B cell (primary cell): ENCODE measurements at regions not wholly inside any gene's neighbourhood (a gene's known extent, or its start where the extent isn't known, plus 50 kb on each side); places are given as distances from the start of the nearest gene placed in this dataset.

Source experiments
- ATAC-seq: fragments of 200-7000 bp; cut with Tn5 transposase; one replicate; pipeline ENCODE4 v1.10.0; 2021; ENCODE audit warnings: low read depth, mild to moderate bottlenecking, moderate number of reproducible peaks, moderate library complexity
- CTCF ChIA-PET: fragments of 350-600 bp; sonication (Branson Sonifier 250); formaldehyde crosslinking; loops from one replicate; lab custom pipeline; 2021; ENCODE audit warnings: antibody characterized with exemption, inconsistent platforms; lab: Charles Lee
- POLR2A ChIA-PET: fragments of 350-600 bp; sonication (Branson Sonifier 250); formaldehyde crosslinking; loops from one replicate; lab custom pipeline; 2021; ENCODE audit warnings: antibody characterized with exemption; lab: Charles Lee
- DNase-seq: peaks from one replicate; pipeline ENCODE4 v3.0.0; 2013
- H2AFZ ChIP-seq: 2 replicates; pipeline ENCODE4 v1.6.1; 2012; ENCODE audit warnings: mild to moderate bottlenecking, low read depth, low read length; ENCODE audit not compliant: insufficient read depth, poor library complexity, severe bottlenecking
- H3K27ac ChIP-seq, 2 donors: 1 replicate in 1 of 2; 2 replicates in 1 of 2; pipeline ENCODE4 v1.5.1; 2012 to 2013; ENCODE audit warnings: low read length in 2 of 2, mild to moderate bottlenecking in 2 of 2, moderate library complexity in 1 of 2
- H3K27me3 ChIP-seq, 4 experiments: fragments of 200-600 bp in 1 of 4; sonication (generic) in 1 of 4; replicated peaks in 1 of 4; 1 replicate in 2 of 4; 2 replicates in 2 of 4; pipeline versions ENCODE4 v1.6.1 to v1.7.0; 2013 to 2016; ENCODE audit warnings: low read length in 3 of 4, mild to moderate bottlenecking in 2 of 4, mixed read lengths in 1 of 4, moderate library complexity in 1 of 4; ENCODE audit not compliant: insufficient read depth in 4 of 4, control insufficient read depth in 3 of 4; ENCODE audit errors: control extremely low read depth in 1 of 4
- H3K36me3 ChIP-seq, 2 experiments: replicated peaks in 1 of 2; 1 replicate in 1 of 2; 2 replicates in 1 of 2; pipeline versions ENCODE4 v1.6.1 to v1.7.1; 2013; ENCODE audit warnings: low read length in 1 of 2; ENCODE audit not compliant: insufficient read depth in 2 of 2, control insufficient read depth in 1 of 2; ENCODE audit errors: control extremely low read depth in 1 of 2, extremely low read depth in 1 of 2
- H3K4me1 ChIP-seq, 2 donors: fragments of 200-600 bp in 1 of 2; sonication (generic) in 1 of 2; 1 replicate in 1 of 2; 2 replicates in 1 of 2; pipeline versions ENCODE4 v1.5.1 to v1.6.1; 2013 to 2017; ENCODE audit warnings: low read length in 2 of 2; ENCODE audit not compliant: control insufficient read depth in 2 of 2, insufficient read depth in 2 of 2
- H3K4me2 ChIP-seq: replicated peaks from 2 replicates; pipeline ENCODE3; 2012; ENCODE audit warnings: mild to moderate bottlenecking, low read depth, low read length; ENCODE audit not compliant: poor library complexity, severe bottlenecking
- H3K4me3 ChIP-seq, 5 experiments: fragments of 200-600 bp in 1 of 5; sonication (generic) in 1 of 5; 1 replicate in 3 of 5; 2 replicates in 2 of 5; pipeline versions ENCODE4 v1.5.1 to v1.7.0; 2011 to 2016; ENCODE audit warnings: low read length in 4 of 5, mild to moderate bottlenecking in 4 of 5, low read depth in 2 of 5, control low read depth in 1 of 5, moderate library complexity in 1 of 5; ENCODE audit not compliant: insufficient read depth in 1 of 5; ENCODE audit errors: control extremely low read depth in 1 of 5, extremely low read depth in 1 of 5
- H3K79me2 ChIP-seq: fragments of 200-600 bp; sonication (generic); one replicate; pipeline ENCODE4 v1.6.0; 2016; ENCODE audit warnings: low read length; ENCODE audit not compliant: control insufficient read depth, insufficient read depth
- H3K9ac ChIP-seq: fragments of 200-600 bp; sonication (generic); 2 replicates; pipeline ENCODE4 v1.6.1; 2017; ENCODE audit warnings: mild to moderate bottlenecking, low read length, moderate library complexity
- H3K9me3 ChIP-seq, 3 donors: one replicate each; pipeline versions ENCODE4 v1.6.1 to v1.7.1; 2013; ENCODE audit warnings: low read length in 2 of 3; ENCODE audit not compliant: control insufficient read depth in 2 of 3, insufficient read depth in 1 of 3; ENCODE audit errors: control extremely low read depth in 1 of 3
- H4K20me1 ChIP-seq: 2 replicates; pipeline ENCODE4 v1.6.0; 2012; ENCODE audit warnings: mild to moderate bottlenecking, low read length; ENCODE audit not compliant: insufficient read depth, control insufficient read depth, poor library complexity, severe bottlenecking
- H3K27ac Mint-ChIP-seq: one replicate; pipeline ENCODE4 v1.8.0; 2021; ENCODE audit warnings: mixed read lengths
- H3K27me3 Mint-ChIP-seq: one replicate; pipeline ENCODE4 v1.8.0; 2021; ENCODE audit warnings: mixed read lengths
- H3K4me1 Mint-ChIP-seq: one replicate; pipeline ENCODE4 v1.8.0; 2021; ENCODE audit warnings: mixed read lengths
- H3K4me3 Mint-ChIP-seq: one replicate; pipeline ENCODE4 v1.8.0; 2021; ENCODE audit warnings: mixed read lengths
- H3K9me3 Mint-ChIP-seq: one replicate; pipeline ENCODE4 v1.8.0; 2022; ENCODE audit warnings: mixed read lengths; ENCODE audit not compliant: insufficient read depth
- CTCF ChIP-seq: fragments of 200-600 bp; IDR thresholded peaks from one replicate; pipeline ENCODE4 v1.8.0; 2022; ENCODE audit warnings: antibody characterized with exemption, mild to moderate bottlenecking
- EZH2 ChIP-seq: IDR thresholded peaks from 2 replicates; pipeline ENCODE4 v1.6.1; 2012; ENCODE audit warnings: borderline replicate concordance, low read depth, mild to moderate bottlenecking, moderate library complexity, low read length; ENCODE audit not compliant: insufficient read depth, poor library complexity, severe bottlenecking
- WGBS: methylation state at CpG from one replicate; pipeline ENCODE4 v1.1.5; 2013; ENCODE audit warnings: missing lambda C conversion rate; ENCODE audit not compliant: insufficient coverage; 5-methylcytosine and 5-hydroxymethylcytosine counted together
- intact Hi-C: fragments of 100-400 bp; cut with micrococcal nuclease; formaldehyde crosslinking; loops from one replicate; pipeline ENCODE4 v1.10.0; 2022

- Histone ChIP-seq H3K27ac (no peak overlapping the region), H3K4me3 (no peak overlapping the region), H3K9me3 (no peaks in the 10 kb centered on the region), H3K9ac (no peak overlapping the region), H3K4me2 (no peak overlapping the region), H2AFZ (no peak overlapping the region), H4K20me1 (no peaks in the 10 kb centered on the region), H3K4me1 (no peaks in the 10 kb centered on the region), H3K27me3 (no peaks in the 10 kb centered on the region), H3K79me2 (no peaks in the 10 kb centered on the region), H3K36me3 (no peaks in the 10 kb centered on the region)
- no peaks in the 10 kb centered on the region for H3K4me1 Mint-ChIP-seq
- ChIA-PET CTCF (no interaction called here), POLR2A (no interaction called here)
- intact Hi-C loops, result no loop called here
- DNase-seq (no peak), ATAC-seq (no peak)
- TF ChIP-seq CTCF, result no peak
- no peaks in the 10 kb centered on the region for H3K27me3 Mint-ChIP-seq
- no peaks in the 10 kb centered on the region for H3K9me3 Mint-ChIP-seq
- H3K27ac Mint-ChIP-seq, result no peak overlapping the region
- no peak overlapping the region for H3K4me3 Mint-ChIP-seq
- WGBS, result 100% methylated on average over 1 of the region's 2 CpGs
Measured at GRCh38 chr12:42992826-42993225, 403.3 kb upstream of the PRICKLE1 start.

GRCh38 chr12:42990387-42990786 is 400.8 kb upstream of the PRICKLE1 start:
- POLR2A ChIA-PET, result no interaction called here
- no peak overlapping the region for H3K27ac Mint-ChIP-seq
- DNase-seq, result no peak

More at GRCh38 chr12:42990387-42990786, 400.8 kb upstream of the PRICKLE1 start:
- Mint-ChIP-seq H3K4me3 (no peak overlapping the region), H3K4me1 (no peaks in the 10 kb centered on the region), H3K27me3 (no peaks in the 10 kb centered on the region), H3K9me3 (no peaks in the 10 kb centered on the region)
- H3K9ac ChIP-seq, result no peak overlapping the region
- H3K27me3 ChIP-seq, result no peaks in the 10 kb centered on the region
- CTCF ChIA-PET, result no interaction called here
- no peaks in the 10 kb centered on the region for H3K79me2 ChIP-seq
- H2AFZ ChIP-seq, result no peak overlapping the region
- H3K4me3 ChIP-seq, result no peak overlapping the region
- H4K20me1 ChIP-seq, result no peaks in the 10 kb centered on the region
- no peak for ATAC-seq
- H3K4me1 ChIP-seq, result no peaks in the 10 kb centered on the region
- H3K9me3 ChIP-seq, result no peaks in the 10 kb centered on the region
- no peak overlapping the region for H3K27ac ChIP-seq
- intact Hi-C loops, result no loop called here
- H3K4me2 ChIP-seq, result no peak overlapping the region
- TF ChIP-seq CTCF (no peak), EZH2 (no peak)
- no peaks in the 10 kb centered on the region for H3K36me3 ChIP-seq
